Middle frontal gyrus (tissue), 1 donor: ENCODE measurements at regions not wholly inside any gene's neighbourhood (a gene's known extent, or its start where the extent isn't known, plus 50 kb on each side); places are given as distances from the start of the nearest gene placed in this dataset.
A peak's percentile ranks its signal among the peaks of the same experiment; 100 is the strongest.

Experiments used
- DNase-seq: peaks from one replicate; pipeline ENCODE4 v3.0.0-alpha.2; 2015; ENCODE audit warnings: low spot score; ENCODE audit errors: extremely low spot score

- DNase-seq, result no peak
Measured at GRCh38 chr5:98482321-98483300, 290.9 kb upstream of the RGMB start.

DNA sequence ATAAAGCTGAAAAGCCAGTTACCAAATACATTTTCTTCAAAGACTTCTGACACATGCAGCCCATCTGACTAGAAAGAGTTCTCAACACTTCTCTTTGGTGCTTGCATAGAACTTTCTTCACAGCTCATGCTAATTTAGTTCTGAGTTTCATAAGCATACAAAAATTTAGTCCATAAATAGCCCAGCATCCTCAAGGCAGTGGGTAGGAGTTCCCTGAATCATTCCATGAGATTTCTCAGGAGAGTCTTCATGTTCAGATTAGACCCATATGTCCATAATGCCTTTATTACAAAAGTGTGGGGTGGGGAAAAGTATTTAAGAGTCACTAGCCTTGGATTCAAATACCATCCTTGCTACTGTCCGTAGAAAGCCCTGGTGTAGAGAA is 290.2 kb upstream of the RGMB start:
- peak; percentile 50 for DNase-seq

DNA sequence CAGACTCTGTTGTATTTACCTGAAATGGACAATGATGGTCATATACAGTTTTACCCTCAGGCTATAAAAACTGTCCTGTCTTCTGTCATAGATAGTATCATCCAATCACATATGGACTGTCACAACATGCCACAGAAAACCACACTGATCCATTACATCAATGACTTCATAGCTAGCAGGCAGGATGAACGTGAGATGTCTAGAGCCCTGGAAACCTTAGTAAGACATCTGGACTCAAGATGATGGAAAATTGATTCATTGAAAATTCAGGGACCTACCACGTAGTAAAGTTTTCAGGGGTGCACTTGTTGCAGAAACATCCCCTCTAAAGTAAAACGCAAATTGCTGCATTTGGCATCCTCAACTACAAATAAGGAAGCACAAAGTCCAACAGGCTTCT is 284.4 kb upstream of the RGMB start:
- no peak for DNase-seq

DNA sequence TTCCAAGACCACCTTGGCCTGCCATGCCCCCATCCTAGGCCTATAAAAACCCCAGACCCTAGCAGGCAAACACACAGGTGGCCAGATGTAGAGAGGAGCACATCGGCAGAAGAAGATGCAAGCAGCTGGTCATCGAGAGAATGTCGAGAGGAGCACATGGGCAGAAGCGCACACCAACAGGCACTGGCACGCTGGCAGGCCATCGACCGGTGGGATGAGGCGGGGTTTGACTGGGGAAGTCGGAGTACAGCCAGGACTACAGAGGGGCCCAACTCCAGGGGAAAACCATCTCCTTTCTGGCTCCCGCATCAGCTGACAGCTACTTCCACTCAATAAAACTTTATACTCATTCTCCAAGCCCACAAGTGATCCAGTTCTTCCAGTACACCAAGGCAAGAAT is 283.1 kb upstream of the RGMB start:
- DNase-seq, result no peak

- no peak for DNase-seq
Measured at GRCh38 chr5:98492258-98492657, 281.2 kb upstream of the RGMB start.

- DNase-seq, result no peak
Measured at GRCh38 chr5:98497418-98497817, 276.0 kb upstream of the RGMB start.

DNA sequence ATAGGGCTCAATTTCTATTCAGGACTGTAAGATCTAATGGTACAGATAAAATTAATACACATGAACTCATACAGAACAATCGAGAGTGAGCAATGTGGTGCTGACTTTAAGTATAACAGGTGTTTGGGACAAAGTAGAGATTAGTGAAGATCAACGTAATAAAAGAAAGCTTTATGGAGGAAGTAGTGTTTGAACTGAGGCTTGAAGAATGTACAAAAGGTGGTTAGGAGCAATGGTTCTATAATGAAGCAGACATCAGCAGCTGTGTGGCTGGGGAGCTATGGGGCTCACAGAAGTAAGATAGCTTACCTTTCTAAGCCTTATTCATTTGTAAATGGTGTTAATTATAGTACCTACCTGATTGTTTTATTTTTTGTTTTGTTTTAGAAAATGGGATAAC is 275.4 kb upstream of the RGMB start:
- no peak for DNase-seq

DNA sequence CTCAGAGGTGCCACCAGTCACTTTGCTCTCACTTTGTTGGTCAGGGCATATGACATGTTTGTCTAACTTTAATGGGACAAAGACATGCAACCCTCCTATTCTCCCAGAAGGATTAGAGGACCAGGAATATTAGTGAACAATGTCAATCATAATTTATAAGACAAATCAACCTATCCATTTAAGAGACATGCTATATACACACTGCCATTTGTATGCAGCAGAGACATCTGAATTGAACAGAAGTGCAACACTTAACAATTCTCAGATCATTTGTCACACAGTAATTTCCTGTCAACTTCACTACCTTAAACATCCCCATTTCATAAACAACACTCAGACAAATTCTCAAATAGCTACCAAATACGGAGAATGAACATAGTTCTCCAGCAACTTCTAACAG is 273.6 kb upstream of the RGMB start:
- DNase-seq, result no peak

- no peak for DNase-seq
Measured at GRCh38 chr5:98500811-98501210, 272.7 kb upstream of the RGMB start.

DNA sequence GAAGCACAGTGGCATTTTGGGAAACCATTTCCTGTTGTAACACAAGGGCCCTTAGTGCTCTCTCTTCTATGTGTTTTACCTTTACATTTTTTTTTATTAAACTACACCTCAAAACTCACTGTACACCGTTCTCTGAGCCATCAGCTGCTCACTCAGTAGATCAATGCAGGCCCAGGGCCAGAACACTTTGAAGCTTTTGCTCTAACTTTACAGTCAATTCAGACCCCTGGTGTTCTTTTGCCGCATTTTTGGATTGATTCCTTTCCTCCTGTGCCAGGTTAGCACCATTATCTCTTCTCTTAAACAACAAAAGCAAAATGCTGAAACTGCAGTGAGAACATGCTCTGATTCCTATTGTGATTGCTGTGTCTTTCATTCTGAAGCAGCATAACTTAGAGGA is 269.8 kb upstream of the RGMB start:
- no peak for DNase-seq

- no peak for DNase-seq
Measured at GRCh38 chr5:98504505-98504904, 269.0 kb upstream of the RGMB start.

- DNase-seq, result no peak
Measured at GRCh38 chr5:98510143-98510985, 263.1 kb upstream of the RGMB start.

GRCh38 chr5:98513380-98513779 is 260.1 kb upstream of the RGMB start:
- no peak for DNase-seq

DNA sequence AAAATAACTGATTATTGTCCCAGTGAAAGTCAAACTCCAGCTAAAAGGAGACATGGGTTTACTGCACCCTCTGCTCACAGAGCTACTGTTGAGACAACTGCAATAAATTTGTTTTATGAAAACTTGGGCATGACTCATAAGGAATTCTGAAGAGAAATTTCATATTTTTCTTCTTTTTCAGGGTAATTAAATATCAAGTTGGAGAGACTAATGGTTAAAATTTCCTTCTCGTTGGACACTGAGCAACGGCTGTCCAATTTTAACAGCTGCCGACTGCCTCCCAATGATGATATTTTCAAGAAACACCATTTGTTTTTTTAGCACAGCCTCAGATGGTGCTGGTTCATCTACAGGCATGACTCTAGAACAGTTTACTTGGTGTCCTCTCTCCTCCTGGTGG is 259.2 kb upstream of the RGMB start:
- DNase-seq, result no peak

- DNase-seq, result no peak
Measured at GRCh38 chr5:98516701-98517100, 256.8 kb upstream of the RGMB start.

DNA sequence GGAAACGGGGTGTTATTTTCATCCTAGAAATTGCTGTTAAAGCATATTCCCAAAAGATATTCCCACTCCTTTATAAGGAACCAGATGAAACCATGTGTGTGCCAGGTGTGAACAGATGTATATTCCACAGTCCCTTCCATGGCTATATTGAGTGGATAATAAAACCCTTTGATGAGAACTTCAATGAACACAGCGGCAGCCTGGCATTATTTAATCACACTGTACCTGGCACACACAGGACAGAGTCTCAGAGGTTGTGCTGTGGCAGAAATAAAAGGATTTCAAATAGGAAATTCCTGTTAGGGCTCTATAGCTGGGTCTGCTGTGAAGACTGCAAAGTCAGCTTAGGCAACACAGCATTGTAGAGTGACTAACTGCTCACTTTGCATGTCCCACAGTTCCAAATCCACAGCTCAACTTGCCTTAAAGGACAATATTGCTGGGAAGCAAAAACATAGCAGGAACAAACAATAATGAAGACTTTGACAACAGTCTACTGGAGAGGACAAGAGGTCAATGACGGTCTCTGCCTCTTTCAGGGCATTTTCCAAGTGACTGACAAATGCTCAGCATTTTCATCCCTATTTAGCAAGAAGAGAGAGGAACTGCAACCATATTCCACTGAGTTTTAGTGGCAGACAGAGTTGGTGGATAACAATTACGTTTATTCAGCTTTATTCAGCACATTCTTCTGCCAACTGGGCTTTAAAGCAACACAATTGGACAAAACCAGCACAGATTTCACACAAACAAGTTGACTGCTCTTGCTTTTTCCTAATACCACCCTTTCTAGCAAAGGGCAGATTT is 255.7 kb upstream of the RGMB start:
- DNase-seq, result no peak

DNA sequence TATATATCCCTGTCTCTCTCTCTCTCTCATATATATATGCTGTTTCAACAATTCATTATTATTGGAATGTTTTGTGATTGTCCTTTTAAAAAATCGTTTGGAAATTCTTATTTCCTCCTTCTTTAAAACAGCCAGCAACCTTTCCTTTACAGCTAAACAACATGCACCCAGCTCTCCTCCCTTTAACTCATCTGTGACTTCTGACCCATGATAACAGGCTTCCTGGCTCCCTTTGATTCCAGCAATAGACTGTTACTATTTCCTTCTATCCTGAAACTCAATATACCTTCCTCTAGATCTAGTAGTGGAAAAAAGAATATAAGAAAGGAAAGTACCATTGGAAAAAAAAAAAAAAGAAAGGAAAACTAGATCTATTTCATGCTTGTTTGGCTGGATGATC is 254.7 kb upstream of the RGMB start:
- no peak for DNase-seq

- no peak for DNase-seq
Measured at GRCh38 chr5:98519571-98519970, 253.9 kb upstream of the RGMB start.

GRCh38 chr5:98521821-98522220 is 251.6 kb upstream of the RGMB start:
- no peak for DNase-seq

DNA sequence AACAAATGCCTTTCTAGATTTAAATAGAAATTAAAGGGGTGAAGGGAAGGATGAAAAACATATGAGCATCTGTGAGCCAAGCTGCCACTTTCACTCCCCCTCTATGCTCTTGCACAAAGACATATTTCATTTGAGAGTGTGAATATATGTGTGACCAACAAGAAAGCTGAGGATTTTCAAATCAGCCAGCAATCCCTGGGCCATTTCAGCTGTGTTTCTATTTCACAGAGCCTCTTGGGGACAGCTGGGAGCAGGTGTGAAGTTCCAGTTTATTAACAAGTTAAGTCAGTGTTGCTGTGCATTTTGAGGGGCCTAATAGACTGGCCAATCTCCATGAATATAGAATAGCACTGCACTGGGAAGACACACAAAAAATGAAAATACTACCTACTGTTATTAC is 248.7 kb upstream of the RGMB start:
- no peak for DNase-seq

DNA sequence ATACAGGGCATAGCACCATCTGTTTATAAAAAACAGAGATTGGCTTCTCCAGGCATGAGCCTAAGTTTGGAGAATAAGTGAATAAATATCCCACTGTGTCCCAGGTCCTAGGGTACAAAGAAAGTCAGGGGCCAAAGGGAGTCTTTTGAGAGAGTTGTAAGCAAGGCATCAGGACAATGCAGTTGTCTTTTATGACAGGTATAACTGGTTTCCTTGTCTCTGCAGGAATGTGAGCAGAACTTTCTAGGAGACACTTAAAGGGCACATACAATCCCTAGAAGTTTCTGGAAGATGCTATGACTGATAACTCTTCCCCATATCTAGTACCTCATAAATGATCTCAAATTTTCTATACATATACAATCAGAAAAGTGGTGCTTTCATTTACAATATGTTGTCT is 245.6 kb upstream of the RGMB start:
- no peak for DNase-seq

DNA sequence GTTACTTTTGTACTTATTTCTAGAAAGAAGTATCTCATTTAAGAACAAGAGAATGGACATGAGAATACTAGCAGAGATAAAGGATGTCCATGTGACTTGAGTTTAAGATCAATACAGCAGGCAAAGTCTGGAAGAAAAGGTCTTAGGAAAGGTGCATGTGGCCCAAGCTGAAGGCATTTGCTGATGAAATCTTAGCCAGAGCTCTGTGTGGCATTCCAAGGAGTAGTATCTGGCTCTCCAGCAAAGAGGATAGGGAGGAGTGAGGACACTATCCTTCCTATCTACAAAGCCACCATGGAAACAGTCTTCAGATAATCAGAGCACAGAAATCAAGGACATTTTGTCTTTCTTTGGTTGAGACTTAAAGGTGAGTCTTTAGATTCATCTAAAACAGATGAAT is 244.1 kb upstream of the RGMB start:
- no peak for DNase-seq
